ENCODE measurements at regions not wholly inside any gene's neighbourhood (a gene's known extent, or its start where the extent isn't known, plus 50 kb on each side); places are given as distances from the start of the nearest gene placed in this dataset.

DNA sequence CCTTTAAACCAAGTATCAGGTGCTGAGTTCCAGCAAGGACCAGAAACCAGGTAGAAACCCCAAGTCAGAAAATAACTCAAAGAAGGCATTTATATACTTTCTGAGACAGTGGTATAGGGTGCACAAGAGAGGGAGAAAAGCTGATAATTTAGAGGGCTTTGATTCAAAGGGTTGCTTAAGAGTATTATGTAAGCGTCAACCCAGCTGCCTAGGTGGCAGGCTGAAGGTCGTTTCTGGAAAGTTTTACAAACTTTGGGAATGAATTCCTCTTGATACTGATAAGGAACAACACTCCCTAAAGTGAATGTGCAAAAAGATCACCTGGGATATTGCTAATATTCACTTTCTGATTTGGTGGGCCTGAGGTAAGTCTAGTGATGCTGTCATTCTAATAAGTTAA lies 800.7 kb downstream of the MAFB start:
- TF ChIP-seq, protein P1, sequence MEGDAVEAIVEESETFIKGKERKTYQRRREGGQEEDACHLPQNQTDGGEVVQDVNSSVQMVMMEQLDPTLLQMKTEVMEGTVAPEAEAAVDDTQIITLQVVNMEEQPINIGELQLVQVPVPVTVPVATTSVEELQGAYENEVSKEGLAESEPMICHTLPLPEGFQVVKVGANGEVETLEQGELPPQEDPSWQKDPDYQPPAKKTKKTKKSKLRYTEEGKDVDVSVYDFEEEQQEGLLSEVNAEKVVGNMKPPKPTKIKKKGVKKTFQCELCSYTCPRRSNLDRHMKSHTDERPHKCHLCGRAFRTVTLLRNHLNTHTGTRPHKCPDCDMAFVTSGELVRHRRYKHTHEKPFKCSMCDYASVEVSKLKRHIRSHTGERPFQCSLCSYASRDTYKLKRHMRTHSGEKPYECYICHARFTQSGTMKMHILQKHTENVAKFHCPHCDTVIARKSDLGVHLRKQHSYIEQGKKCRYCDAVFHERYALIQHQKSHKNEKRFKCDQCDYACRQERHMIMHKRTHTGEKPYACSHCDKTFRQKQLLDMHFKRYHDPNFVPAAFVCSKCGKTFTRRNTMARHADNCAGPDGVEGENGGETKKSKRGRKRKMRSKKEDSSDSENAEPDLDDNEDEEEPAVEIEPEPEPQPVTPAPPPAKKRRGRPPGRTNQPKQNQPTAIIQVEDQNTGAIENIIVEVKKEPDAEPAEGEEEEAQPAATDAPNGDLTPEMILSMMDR (IDR thresholded peaks at IDR 0.05; ENCODE audit: low read depth, low read length, poor library complexity, severe bottlenecking): no peak
- no peak for TF ChIP-seq EZH2phosphoT487 (IDR thresholded peaks at IDR 0.05; ENCODE audit: borderline replicate concordance, low read length)

Measured in DOHH2 (cell line).